Activated CD8-positive, alpha-beta T cell treated with anti-CD3 and anti-CD28 coated beads, Interleukin-2, amount 10 ng/mL, durations not matched to agents 7 days and 5 days (primary cell): ENCODE measurements at regions not wholly inside any gene's neighbourhood (a gene's known extent, or its start where the extent isn't known, plus 50 kb on each side); places are given as distances from the start of the nearest gene placed in this dataset.

Experiments
- ATAC-seq: fragments of 150-1000 bp; cut with Tn5 transposase; one replicate; pipeline ENCODE4 v1.10.0; 2021; ENCODE audit warnings: moderate library complexity
- CTCF ChIA-PET: fragments of 350-600 bp; sonication (Branson Sonifier 250); formaldehyde crosslinking; loops from one replicate; lab custom pipeline; 2021; ENCODE audit warnings: antibody characterized with exemption; lab: Charles Lee
- POLR2A ChIA-PET: fragments of 350-600 bp; sonication (Branson Sonifier 250); formaldehyde crosslinking; loops from one replicate; lab custom pipeline; 2021; ENCODE audit warnings: antibody characterized with exemption; lab: Charles Lee
- DNase-seq: peaks from one replicate; pipeline ENCODE4 v3.0.0-alpha.2; 2020
- H3K27ac Mint-ChIP-seq: one replicate; pipeline ENCODE4 v1.8.0; 2021; ENCODE audit warnings: mild to moderate bottlenecking, mixed read lengths
- H3K27me3 Mint-ChIP-seq: one replicate; pipeline ENCODE4 v1.8.0; 2021; ENCODE audit warnings: low read depth, mixed read lengths
- H3K36me3 Mint-ChIP-seq: one replicate; pipeline ENCODE4 v1.8.0; 2021; ENCODE audit warnings: low read depth, mixed read lengths
- H3K4me1 Mint-ChIP-seq: one replicate; pipeline ENCODE4 v1.8.0; 2021; ENCODE audit warnings: low read depth, mixed read lengths
- H3K4me3 Mint-ChIP-seq: one replicate; pipeline ENCODE4 v1.8.0; 2021; ENCODE audit warnings: mild to moderate bottlenecking, mixed read lengths
- H3K9me3 Mint-ChIP-seq: one replicate; pipeline ENCODE4 v1.8.0; 2022; ENCODE audit warnings: mixed read lengths; ENCODE audit not compliant: insufficient read depth

GRCh38 chr16:52257534-52257933 lies 289.4 kb downstream of the TOX3 start:
- no peaks in the 10 kb centered on the region for H3K36me3 Mint-ChIP-seq
- no peak overlapping the region for H3K27ac Mint-ChIP-seq
- ATAC-seq (no peak), DNase-seq (no peak)
- no peaks in the 10 kb centered on the region for H3K27me3 Mint-ChIP-seq
- no peaks in the 10 kb centered on the region for H3K4me1 Mint-ChIP-seq
- POLR2A ChIA-PET, result no interaction called here
- no peaks in the 10 kb centered on the region for H3K9me3 Mint-ChIP-seq
- no peak overlapping the region for H3K4me3 Mint-ChIP-seq
- CTCF ChIA-PET, result no interaction called here

- Mint-ChIP-seq H3K27me3 (no peaks in the 10 kb centered on the region), H3K4me3 (no peak overlapping the region), H3K27ac (no peak overlapping the region), H3K36me3 (no peaks in the 10 kb centered on the region), H3K9me3 (no peaks in the 10 kb centered on the region), H3K4me1 (no peaks in the 10 kb centered on the region)
- CTCF ChIA-PET, result no interaction called here
- POLR2A ChIA-PET, result no interaction called here
- ATAC-seq (no peak), DNase-seq (no peak)
These were observed 290.4 kb downstream of the TOX3 start for GRCh38 chr16:52256310-52257078.

GRCh38 chr16:52254746-52255145 lies 292.2 kb downstream of the TOX3 start:
- ChIA-PET CTCF (no interaction called here), POLR2A (no interaction called here)
- Mint-ChIP-seq H3K9me3 (no peaks in the 10 kb centered on the region), H3K4me1 (no peaks in the 10 kb centered on the region), H3K27ac (no peak overlapping the region), H3K4me3 (no peak overlapping the region), H3K27me3 (no peaks in the 10 kb centered on the region), H3K36me3 (no peaks in the 10 kb centered on the region)
- DNase-seq, result no peak
- ATAC-seq, result no peak

- ChIA-PET CTCF (no interaction called here), POLR2A (no interaction called here)
- ATAC-seq (no peak), DNase-seq (no peak)
- H3K9me3 Mint-ChIP-seq, result no peaks in the 10 kb centered on the region
- no peak overlapping the region for H3K4me3 Mint-ChIP-seq
- no peaks in the 10 kb centered on the region for H3K36me3 Mint-ChIP-seq
- H3K4me1 Mint-ChIP-seq, result no peaks in the 10 kb centered on the region
- no peaks in the 10 kb centered on the region for H3K27me3 Mint-ChIP-seq
- H3K27ac Mint-ChIP-seq, result no peak overlapping the region
These were observed 294.3 kb downstream of the TOX3 start for GRCh38 chr16:52252680-52253079.

- no peaks in the 10 kb centered on the region for H3K4me1 Mint-ChIP-seq
These were observed 295.4 kb downstream of the TOX3 start for GRCh38 chr16:52251495-52251894.

GRCh38 chr16:52247737-52248136 lies 299.2 kb downstream of the TOX3 start:
- H3K27me3 Mint-ChIP-seq, result no peaks in the 10 kb centered on the region
- no peaks in the 10 kb centered on the region for H3K4me1 Mint-ChIP-seq
- H3K36me3 Mint-ChIP-seq, result no peaks in the 10 kb centered on the region
- ChIA-PET CTCF (no interaction called here), POLR2A (no interaction called here)
- no peak overlapping the region for H3K27ac Mint-ChIP-seq
- ATAC-seq, result no peak
- peaks cover 4% of the 10 kb centered on the region for H3K9me3 Mint-ChIP-seq
- no peak overlapping the region for H3K4me3 Mint-ChIP-seq
- no peak for DNase-seq

More at GRCh38 chr16:52251495-52251894, 295.4 kb downstream of the TOX3 start:
- Mint-ChIP-seq H3K9me3 (peaks cover 4% of the 10 kb centered on the region), H3K4me3 (no peak overlapping the region), H3K27me3 (no peaks in the 10 kb centered on the region), H3K27ac (no peak overlapping the region), H3K36me3 (no peaks in the 10 kb centered on the region)
- CTCF ChIA-PET, result no interaction called here
- POLR2A ChIA-PET, result no interaction called here
- no peak for DNase-seq
- ATAC-seq, result no peak

- CTCF ChIA-PET, result no interaction called here
- ATAC-seq (no peak), DNase-seq (no peak)
- POLR2A ChIA-PET, result no interaction called here
- Mint-ChIP-seq H3K27ac (no peak overlapping the region), H3K27me3 (no peaks in the 10 kb centered on the region), H3K36me3 (no peaks in the 10 kb centered on the region), H3K4me3 (no peak overlapping the region), H3K9me3 (no peaks in the 10 kb centered on the region), H3K4me1 (no peaks in the 10 kb centered on the region)
These were observed 308.2 kb downstream of the TOX3 start for GRCh38 chr16:52238710-52239109.

GRCh38 chr16:52237823-52238222 lies 309.1 kb downstream of the TOX3 start:
- no peaks in the 10 kb centered on the region for H3K36me3 Mint-ChIP-seq
- H3K4me3 Mint-ChIP-seq, result no peak overlapping the region
- no peaks in the 10 kb centered on the region for H3K27me3 Mint-ChIP-seq
- ATAC-seq, result no peak
- H3K4me1 Mint-ChIP-seq, result no peaks in the 10 kb centered on the region
- H3K9me3 Mint-ChIP-seq, result no peaks in the 10 kb centered on the region
- ChIA-PET CTCF (no interaction called here), POLR2A (no interaction called here)
- no peak overlapping the region for H3K27ac Mint-ChIP-seq
- DNase-seq, result no peak

- H3K36me3 Mint-ChIP-seq, result no peaks in the 10 kb centered on the region
- no peak overlapping the region for H3K27ac Mint-ChIP-seq
- H3K4me3 Mint-ChIP-seq, result no peak overlapping the region
- CTCF ChIA-PET, result no interaction called here
- ATAC-seq, result no peak
- H3K9me3 Mint-ChIP-seq, result no peaks in the 10 kb centered on the region
- H3K4me1 Mint-ChIP-seq, result no peaks in the 10 kb centered on the region
- POLR2A ChIA-PET, result no interaction called here
- no peak for DNase-seq
- no peaks in the 10 kb centered on the region for H3K27me3 Mint-ChIP-seq
These were observed 311.8 kb downstream of the TOX3 start for GRCh38 chr16:52235186-52235585.

- no peaks in the 10 kb centered on the region for H3K9me3 Mint-ChIP-seq
- no peaks in the 10 kb centered on the region for H3K27me3 Mint-ChIP-seq
- H3K36me3 Mint-ChIP-seq, result no peaks in the 10 kb centered on the region
- ATAC-seq, result no peak
- ChIA-PET CTCF (no interaction called here), POLR2A (no interaction called here)
- no peak for DNase-seq
- no peak overlapping the region for H3K4me3 Mint-ChIP-seq
- H3K4me1 Mint-ChIP-seq, result no peaks in the 10 kb centered on the region
- no peak overlapping the region for H3K27ac Mint-ChIP-seq
These were observed 312.3 kb downstream of the TOX3 start for GRCh38 chr16:52234626-52235025.

GRCh38 chr16:52229471-52229870 lies 317.5 kb downstream of the TOX3 start:
- Mint-ChIP-seq H3K4me3 (no peak overlapping the region), H3K4me1 (no peaks in the 10 kb centered on the region), H3K27ac (no peak overlapping the region), H3K9me3 (peaks cover 5% of the 10 kb centered on the region), H3K27me3 (no peaks in the 10 kb centered on the region), H3K36me3 (no peaks in the 10 kb centered on the region)
- CTCF ChIA-PET, result no interaction called here
- DNase-seq (no peak), ATAC-seq (no peak)
- POLR2A ChIA-PET, result no interaction called here

- ATAC-seq (no peak), DNase-seq (no peak)
- ChIA-PET CTCF (no interaction called here), POLR2A (no interaction called here)
- Mint-ChIP-seq H3K4me3 (no peak overlapping the region), H3K4me1 (no peaks in the 10 kb centered on the region), H3K9me3 (peaks cover 5% of the 10 kb centered on the region), H3K27me3 (no peaks in the 10 kb centered on the region), H3K27ac (no peak overlapping the region), H3K36me3 (no peaks in the 10 kb centered on the region)
These were observed 319.1 kb downstream of the TOX3 start for GRCh38 chr16:52227851-52228250.

- no peaks in the 10 kb centered on the region for H3K27me3 Mint-ChIP-seq
- POLR2A ChIA-PET, result no interaction called here
- no peak overlapping the region for H3K4me3 Mint-ChIP-seq
- ATAC-seq, result no peak
- CTCF ChIA-PET, result no interaction called here
- H3K36me3 Mint-ChIP-seq, result no peaks in the 10 kb centered on the region
- H3K4me1 Mint-ChIP-seq, result no peaks in the 10 kb centered on the region
- H3K9me3 Mint-ChIP-seq, result no peaks in the 10 kb centered on the region
- no peak for DNase-seq
- H3K27ac Mint-ChIP-seq, result no peak overlapping the region
These were observed 334.1 kb downstream of the TOX3 start for GRCh38 chr16:52212841-52213240.
